GM19238 (cell line): ENCODE measurements at regions not wholly inside any gene's neighbourhood (a gene's known extent, or its start where the extent isn't known, plus 50 kb on each side); places are given as distances from the start of the nearest gene placed in this dataset.
"Not testable (repeated sequence)": the region's sequence is repeated elsewhere in the genome, so short reads cannot be mapped to it uniquely, and the experiment has no call there.

Experiments used
- DNase-seq: peaks from one replicate; pipeline ENCODE4 v3.0.0; 2011; ENCODE audit warnings: low spot score; ENCODE audit not compliant: insufficient read length

- DNase-seq: not testable (repeated sequence)
These were observed 59.6 kb upstream of the DMRTB1 start for GRCh38 chr1:53399370-53400133.

- no peak for DNase-seq
These were observed 58.2 kb upstream of the DMRTB1 start for GRCh38 chr1:53400761-53401674.

DNA sequence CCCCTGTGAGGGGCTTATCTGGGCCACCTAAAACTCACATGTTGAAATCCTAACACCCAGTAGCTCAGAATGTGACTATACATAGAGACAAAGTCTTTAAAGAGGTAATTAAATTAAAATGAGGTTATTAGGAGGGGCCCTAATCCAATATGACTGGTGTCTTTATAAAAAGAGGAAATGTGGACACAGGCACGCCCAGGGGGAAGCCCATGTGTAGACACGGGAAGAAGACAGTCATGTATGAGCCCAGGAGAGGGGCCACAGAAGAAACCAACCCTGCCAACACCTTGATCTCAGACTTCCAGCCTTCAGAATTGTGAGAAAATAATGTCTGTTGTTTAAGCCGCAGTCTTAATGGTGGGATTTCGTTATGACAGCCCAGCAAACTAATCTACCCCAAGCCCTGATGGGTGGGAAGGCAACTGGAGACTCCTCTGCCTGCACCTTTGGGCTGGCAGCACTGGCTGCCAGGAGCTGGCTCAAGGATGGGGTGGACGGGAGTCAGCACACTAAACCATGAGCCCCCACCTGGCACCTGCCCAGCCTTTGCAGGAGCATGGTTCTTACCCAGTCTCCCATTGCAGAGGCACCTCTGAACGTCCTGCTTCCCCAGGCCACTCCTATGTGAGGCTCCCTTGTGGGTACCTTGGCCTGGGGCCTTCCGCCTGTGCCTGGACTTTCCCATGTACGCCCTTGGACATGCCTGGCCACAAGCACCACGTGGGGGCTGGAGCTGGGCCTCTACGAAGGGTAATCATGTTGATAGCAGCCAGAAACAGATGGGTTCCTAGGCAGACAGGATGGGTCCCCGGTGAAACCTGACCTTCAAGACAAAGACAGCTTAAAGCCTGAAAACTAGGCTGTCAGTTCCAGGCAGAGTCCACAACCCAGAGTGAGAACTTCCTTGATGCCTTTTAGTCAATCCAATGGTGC, 57.1 kb upstream of the DMRTB1 start:
- DNase-seq: no peak

- no peak for DNase-seq
These were observed 56.1 kb upstream of the DMRTB1 start for GRCh38 chr1:53402891-53403655.

- no peak for DNase-seq
These were observed 53.5 kb upstream of the DMRTB1 start for GRCh38 chr1:53405737-53406136.

GRCh38 chr1:53406551-53407235, 52.5 kb upstream of the DMRTB1 start:
- no peak for DNase-seq

DNA sequence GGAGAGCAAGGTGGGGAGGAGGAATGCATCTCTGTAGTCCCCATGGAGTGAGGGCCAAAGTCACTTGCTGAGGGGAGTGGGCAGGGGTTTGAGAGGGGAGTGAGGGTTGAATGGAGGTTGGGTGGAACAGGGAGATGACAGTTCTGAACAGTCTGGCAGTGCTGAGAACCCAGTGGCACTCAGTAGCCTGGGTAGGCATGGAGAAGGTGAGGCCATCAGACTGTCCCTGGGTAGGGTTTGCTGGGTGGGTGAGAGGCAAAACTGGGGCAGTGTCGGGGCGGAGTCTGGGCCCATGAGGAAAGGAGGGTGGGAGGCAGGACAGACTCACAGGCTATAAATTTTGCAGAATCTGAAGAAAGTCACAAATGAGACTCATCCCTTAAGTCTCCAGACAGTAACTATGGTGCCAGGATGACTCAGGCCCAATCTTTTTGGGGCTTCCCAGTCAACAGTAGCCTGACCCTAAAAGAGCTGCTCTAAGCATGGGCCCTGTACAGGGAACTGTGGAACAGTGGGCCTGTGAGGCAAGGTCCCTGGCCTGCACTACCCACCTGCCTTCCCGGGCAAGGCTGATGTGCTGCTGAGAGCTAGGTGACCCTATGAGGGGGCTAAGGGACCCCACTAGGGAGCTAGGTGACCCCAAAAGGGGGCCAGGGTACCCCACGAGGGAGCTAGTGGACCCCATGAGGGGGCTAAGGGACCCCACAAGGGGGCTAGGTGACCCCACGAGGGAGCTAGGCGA, 51.0 kb upstream of the DMRTB1 start:
- DNase-seq: no peak

DNA sequence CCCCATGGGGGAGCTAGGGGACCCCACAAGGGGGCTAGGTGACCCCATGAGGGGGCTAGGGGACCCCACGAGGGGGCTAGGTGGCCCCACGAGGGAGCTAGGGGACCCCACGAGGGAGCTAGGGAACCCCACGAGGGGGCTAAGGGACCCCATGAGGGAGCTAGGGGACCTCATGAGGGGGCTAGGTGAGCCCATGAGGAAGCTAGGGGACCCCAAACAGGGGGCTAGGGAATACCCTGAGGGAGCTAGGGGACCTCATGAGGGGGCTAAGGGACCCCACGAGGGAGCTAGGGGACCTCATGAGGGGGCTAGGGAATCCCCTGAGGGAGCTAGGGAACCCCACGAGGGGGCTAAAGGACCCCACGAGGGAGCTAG, 50.5 kb upstream of the DMRTB1 start:
- DNase-seq: no peak

DNA sequence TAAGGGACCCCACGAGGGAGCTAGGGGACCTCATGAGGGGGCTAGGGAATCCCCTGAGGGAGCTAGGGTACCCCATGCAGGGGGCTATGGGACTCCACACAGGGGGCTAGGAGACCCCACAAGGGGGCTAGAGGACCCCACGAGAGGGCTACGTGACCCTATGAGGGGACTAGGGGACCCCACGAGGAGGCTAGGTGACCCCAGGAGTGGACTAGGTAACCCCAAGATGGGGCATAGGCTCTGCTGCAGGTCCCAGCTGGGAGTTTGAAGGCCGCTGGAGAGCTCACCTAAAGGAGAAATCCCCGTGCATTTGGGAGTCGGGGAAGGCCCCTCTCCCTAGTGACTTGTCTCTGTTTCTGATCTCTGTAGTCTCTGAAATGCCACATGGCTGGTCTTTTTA, 50.0 kb upstream of the DMRTB1 start:
- DNase-seq: no peak
